ENCODE measurements at regions not wholly inside any gene's neighbourhood (a gene's known extent, or its start where the extent isn't known, plus 50 kb on each side); places are given as distances from the start of the nearest gene placed in this dataset.

GRCh38 chr12:131639270-131639940 is 71.5 kb upstream of the SFSWAP start:
- no peak for TF ChIP-seq POLR2AphosphoS5 (IDR thresholded peaks at IDR 0.05; ENCODE audit: low read depth)
- TF ChIP-seq CTCF (IDR thresholded peaks at IDR 0.05; ENCODE audit: insufficient read depth, low read length), result no peak
- no peak for TF ChIP-seq REST (IDR thresholded peaks at IDR 0.05; ENCODE audit: insufficient replicate concordance, low read depth)
- no peak for TF ChIP-seq GABPA (IDR thresholded peaks at IDR 0.05; ENCODE audit: low read depth)
- TF ChIP-seq SPI1 (IDR thresholded peaks at IDR 0.05; ENCODE audit: borderline replicate concordance, low read depth), result no peak
